GM21528 (cell line): ENCODE measurements at regions not wholly inside any gene's neighbourhood (a gene's known extent, or its start where the extent isn't known, plus 50 kb on each side); places are given as distances from the start of the nearest gene placed in this dataset.

Source experiments
- ATAC-seq: cut with Tn5 transposase; IDR thresholded peaks from one replicate; pipeline ENCODE4 v1.9.1; 2021; ENCODE audit warnings: mild to moderate bottlenecking, moderate library complexity; ENCODE audit not compliant: unreplicated experiment, low FRiP score

GRCh38 chr3:81951636-81952035 is 190.2 kb upstream of the GBE1 start:
- ATAC-seq = no peak

GRCh38 chr3:81951106-81951505 is 189.7 kb upstream of the GBE1 start:
- no peak for ATAC-seq

- ATAC-seq = no peak
These were observed 185.9 kb upstream of the GBE1 start for GRCh38 chr3:81947359-81947758.

GRCh38 chr3:81938681-81939080 is 177.2 kb upstream of the GBE1 start:
- ATAC-seq = no peak

GRCh38 chr3:81936817-81937216 is 175.4 kb upstream of the GBE1 start:
- ATAC-seq = no peak

- ATAC-seq = no peak
These were observed 171.2 kb upstream of the GBE1 start for GRCh38 chr3:81932681-81933080.

- ATAC-seq = no peak
These were observed 170.1 kb upstream of the GBE1 start for GRCh38 chr3:81931265-81932251.

- no peak for ATAC-seq
These were observed 168.3 kb upstream of the GBE1 start for GRCh38 chr3:81929697-81930096.

- no peak for ATAC-seq
These were observed 166.4 kb upstream of the GBE1 start for GRCh38 chr3:81927811-81928210.

- ATAC-seq = no peak
These were observed 163.9 kb upstream of the GBE1 start for GRCh38 chr3:81925385-81925784.

- no peak for ATAC-seq
These were observed 161.6 kb upstream of the GBE1 start for GRCh38 chr3:81923038-81923437.

GRCh38 chr3:81922404-81922803 is 161.0 kb upstream of the GBE1 start:
- ATAC-seq = no peak

- no peak for ATAC-seq
These were observed 159.4 kb upstream of the GBE1 start for GRCh38 chr3:81920816-81921215.

- no peak for ATAC-seq
These were observed 155.4 kb upstream of the GBE1 start for GRCh38 chr3:81916890-81917289.

- ATAC-seq = no peak
These were observed 152.6 kb upstream of the GBE1 start for GRCh38 chr3:81913886-81914663.

GRCh38 chr3:81911221-81911620 is 149.8 kb upstream of the GBE1 start:
- ATAC-seq = no peak

- no peak for ATAC-seq
These were observed 148.9 kb upstream of the GBE1 start for GRCh38 chr3:81910244-81910852.

GRCh38 chr3:81909796-81910195 is 148.4 kb upstream of the GBE1 start:
- ATAC-seq = no peak

- ATAC-seq = no peak
These were observed 147.1 kb upstream of the GBE1 start for GRCh38 chr3:81908561-81908960.

GRCh38 chr3:81898336-81898735 is 136.9 kb upstream of the GBE1 start:
- no peak for ATAC-seq

- ATAC-seq = no peak
These were observed 133.2 kb upstream of the GBE1 start for GRCh38 chr3:81894598-81894997.
